Nucleus accumbens (tissue), 56 donors: ENCODE measurements at regions not wholly inside any gene's neighbourhood (a gene's known extent, or its start where the extent isn't known, plus 50 kb on each side); places are given as distances from the start of the nearest gene placed in this dataset.
"Not testable (repeated sequence)": the region's sequence is repeated elsewhere in the genome, so short reads cannot be mapped to it uniquely, and the experiment has no call there.

Source experiments
- DNase-seq, 56 donors: peaks; one replicate each; lab custom pipeline; 2025; lab: John Stamatoyannopoulos, UW

GRCh38 chr1:73859227-73859626 is 338.7 kb downstream of the LRRIQ3 start:
- no peak for DNase-seq

GRCh38 chr1:73854527-73854926 is 343.4 kb downstream of the LRRIQ3 start:
- DNase-seq: no peak

GRCh38 chr1:73842436-73842835 is 355.5 kb downstream of the LRRIQ3 start:
- DNase-seq: no peak

- DNase-seq: no peak
These were observed 358.1 kb downstream of the LRRIQ3 start for GRCh38 chr1:73839922-73840321.

- DNase-seq: no peak
These were observed 365.4 kb downstream of the LRRIQ3 start for GRCh38 chr1:73832276-73833181.

- DNase-seq: not testable (repeated sequence)
These were observed 370.7 kb downstream of the LRRIQ3 start for GRCh38 chr1:73827283-73827682.

- no peak for DNase-seq
These were observed 373.9 kb downstream of the LRRIQ3 start for GRCh38 chr1:73824065-73824464.

GRCh38 chr1:73821520-73821919 is 376.5 kb downstream of the LRRIQ3 start:
- DNase-seq: no peak

- no peak for DNase-seq
These were observed 377.1 kb downstream of the LRRIQ3 start for GRCh38 chr1:73820843-73821242.

- peak in 16 of 56 donors; percentile 0 to 47 (median 10) for DNase-seq
These were observed 384.3 kb downstream of the LRRIQ3 start for GRCh38 chr1:73813716-73814115.

- DNase-seq: no peak
These were observed 384.7 kb downstream of the LRRIQ3 start for GRCh38 chr1:73813236-73813635.

- DNase-seq: no peak
These were observed 386.2 kb downstream of the LRRIQ3 start for GRCh38 chr1:73811798-73812197.

- no peak for DNase-seq
These were observed 393.0 kb downstream of the LRRIQ3 start for GRCh38 chr1:73804935-73805334.

GRCh38 chr1:73803380-73803779 is 394.6 kb downstream of the LRRIQ3 start:
- no peak for DNase-seq

GRCh38 chr1:73801912-73802429 is 396.0 kb downstream of the LRRIQ3 start:
- no peak for DNase-seq

- DNase-seq: no peak
These were observed 397.6 kb downstream of the LRRIQ3 start for GRCh38 chr1:73800376-73800775.

GRCh38 chr1:73789965-73790364 is 408.0 kb downstream of the LRRIQ3 start:
- DNase-seq: no peak

GRCh38 chr1:73784026-73784425 is 413.9 kb downstream of the LRRIQ3 start:
- no peak for DNase-seq

- no peak for DNase-seq
These were observed 414.6 kb downstream of the LRRIQ3 start for GRCh38 chr1:73783352-73783751.

- no peak for DNase-seq
These were observed 415.1 kb downstream of the LRRIQ3 start for GRCh38 chr1:73782901-73783300.

GRCh38 chr1:73781251-73781650 is 416.7 kb downstream of the LRRIQ3 start:
- DNase-seq: no peak

GRCh38 chr1:73778471-73778870 is 419.5 kb downstream of the LRRIQ3 start:
- no peak for DNase-seq
